Stimulated activated CD8-positive, alpha-beta memory T cell treated with anti-CD3 and anti-CD28 coated beads, Interleukin-12 subunit alpha, Interleukin-12 subunit beta, amount 100 ng/mL, for 24 hours (primary cell): ENCODE measurements at regions not wholly inside any gene's neighbourhood (a gene's known extent, or its start where the extent isn't known, plus 50 kb on each side); places are given as distances from the start of the nearest gene placed in this dataset.
"Not testable (repeated sequence)": the region's sequence is repeated elsewhere in the genome, so short reads cannot be mapped to it uniquely, and the experiment has no call there.

ENCODE experiments used
- DNase-seq: peaks from one replicate; pipeline ENCODE4 v3.0.0-alpha.2; 2020; ENCODE audit errors: extremely low read depth

DNA sequence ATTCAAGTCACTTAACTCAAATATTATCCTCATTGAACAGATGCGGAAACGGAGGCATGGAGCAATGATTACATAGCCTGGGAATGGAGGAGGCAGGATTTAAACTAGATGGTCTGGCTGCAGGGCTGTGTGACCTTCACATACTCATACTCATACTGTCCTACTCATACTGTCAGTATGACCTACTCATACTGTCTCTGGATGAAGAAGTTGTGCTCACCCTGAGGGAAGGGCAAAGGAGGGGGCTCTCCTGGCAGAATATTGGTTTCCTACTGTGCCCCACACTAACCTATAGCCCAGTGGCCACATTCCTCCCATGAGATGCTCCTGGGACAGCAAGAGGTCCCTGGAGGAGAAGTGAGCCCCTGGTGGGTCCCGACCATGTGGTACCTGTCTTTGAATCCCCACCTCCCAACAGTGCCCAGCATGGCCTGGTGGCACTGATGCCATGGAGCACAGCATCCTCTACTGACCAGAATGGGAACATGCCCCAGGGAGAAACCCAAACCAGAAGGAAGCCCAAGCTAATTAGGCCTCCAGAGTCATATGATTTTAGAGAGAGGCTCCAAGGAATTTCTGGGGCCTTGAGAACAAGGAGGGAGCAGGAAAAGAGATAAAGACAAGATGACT, 197.3 kb upstream of the SDK2 start:
- no peak for DNase-seq

- DNase-seq = no peak
Measured at GRCh38 chr17:73847952-73848351, 203.7 kb upstream of the SDK2 start.

GRCh38 chr17:73850426-73850825, 206.2 kb upstream of the SDK2 start:
- no peak for DNase-seq

DNA sequence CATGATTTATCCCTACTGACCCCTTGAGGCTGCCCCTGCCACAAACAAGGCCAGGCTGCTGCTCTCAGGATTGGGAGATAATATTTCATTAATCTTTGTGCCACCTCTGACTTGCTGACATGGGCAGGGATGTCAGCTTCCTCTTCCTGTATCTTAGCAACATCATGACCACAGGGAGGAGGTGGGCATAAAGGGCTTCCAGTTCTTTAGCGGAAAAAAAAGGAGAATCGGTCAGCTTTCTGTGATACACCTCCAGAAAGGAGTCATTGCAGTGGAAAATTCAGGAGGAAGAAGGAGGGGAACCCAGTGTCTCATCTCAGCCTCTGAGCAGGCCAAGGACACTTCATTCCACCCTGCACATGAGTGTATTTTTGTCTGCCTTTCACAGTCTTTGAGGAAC, 206.8 kb upstream of the SDK2 start:
- DNase-seq = no peak

DNA sequence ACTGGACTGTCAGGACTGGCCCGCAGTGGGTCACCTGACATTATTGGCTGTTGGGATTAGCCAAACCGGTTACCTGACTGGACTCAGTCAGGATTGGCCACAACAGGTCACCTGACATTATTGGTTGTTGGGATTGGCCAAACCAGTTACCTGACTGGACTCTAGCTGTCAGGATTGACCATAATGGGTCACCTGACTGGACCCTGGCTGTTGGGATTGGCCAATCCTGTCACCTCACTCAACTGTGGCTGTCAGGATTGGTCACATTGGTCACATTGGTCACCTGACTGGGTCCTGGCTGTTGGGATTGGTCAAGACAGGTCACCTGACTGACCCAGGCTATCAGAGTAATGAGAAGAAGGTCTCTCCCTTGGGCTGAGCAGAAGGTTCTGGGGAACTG, 207.7 kb upstream of the SDK2 start:
- DNase-seq = no peak

DNA sequence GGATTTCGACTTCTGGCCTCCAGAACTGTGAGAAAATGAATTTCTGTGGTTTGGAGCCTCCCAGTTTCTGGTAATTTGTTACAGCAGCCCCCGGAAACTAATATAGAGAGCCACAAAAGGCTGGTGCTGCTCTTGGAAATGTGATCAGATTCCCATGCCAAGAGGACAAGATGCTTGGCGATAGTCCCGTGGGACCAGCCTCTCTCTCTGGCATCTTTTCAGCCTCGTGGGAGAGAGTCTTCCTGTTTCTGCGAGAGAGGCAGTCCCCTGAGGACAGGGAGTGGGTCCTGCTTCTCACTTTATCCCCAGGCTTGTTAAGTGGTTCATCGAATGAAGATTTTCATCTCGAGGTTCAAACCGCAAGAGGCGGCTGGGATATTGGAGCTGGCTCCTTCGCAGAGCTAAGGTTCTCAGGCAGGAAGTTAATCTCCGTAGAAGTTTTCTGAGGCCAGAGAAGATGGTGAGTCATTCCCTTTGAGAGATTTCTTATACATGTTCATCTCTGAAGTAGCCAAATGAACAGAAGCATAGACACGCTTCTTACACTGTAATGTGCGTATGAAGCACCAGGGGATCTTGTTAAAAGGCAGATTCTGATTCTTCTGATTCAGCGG, 211.6 kb upstream of the SDK2 start:
- no peak for DNase-seq

GRCh38 chr17:73856556-73856955, 212.3 kb upstream of the SDK2 start:
- DNase-seq = no peak

- DNase-seq = not testable (repeated sequence)
Measured at GRCh38 chr17:73859439-73860008, 215.3 kb upstream of the SDK2 start.

DNA sequence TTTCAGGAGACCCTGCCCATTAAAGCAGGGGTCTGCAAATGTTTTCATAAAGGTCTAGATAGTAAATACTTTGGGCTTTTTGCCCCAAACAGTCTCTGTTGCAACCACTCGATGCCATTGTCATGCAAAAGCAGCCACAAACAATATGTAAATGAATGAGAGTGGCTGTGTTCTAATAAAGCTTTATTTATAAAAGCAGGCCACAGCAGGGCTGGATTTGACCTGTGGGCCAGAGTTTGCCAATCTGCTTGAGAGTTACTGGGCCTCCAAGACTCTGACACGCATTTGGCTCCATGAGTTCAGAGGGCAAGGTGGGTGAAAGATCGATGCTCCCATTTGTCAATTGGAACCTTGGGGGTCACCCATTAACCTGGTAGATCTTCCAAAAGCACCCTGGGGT, 217.3 kb upstream of the SDK2 start:
- DNase-seq = no peak

- no peak for DNase-seq
Measured at GRCh38 chr17:73863761-73864535, 219.7 kb upstream of the SDK2 start.

- DNase-seq = no peak
Measured at GRCh38 chr17:73865831-73866230, 221.6 kb upstream of the SDK2 start.

GRCh38 chr17:73867056-73867455, 222.8 kb upstream of the SDK2 start:
- no peak for DNase-seq

DNA sequence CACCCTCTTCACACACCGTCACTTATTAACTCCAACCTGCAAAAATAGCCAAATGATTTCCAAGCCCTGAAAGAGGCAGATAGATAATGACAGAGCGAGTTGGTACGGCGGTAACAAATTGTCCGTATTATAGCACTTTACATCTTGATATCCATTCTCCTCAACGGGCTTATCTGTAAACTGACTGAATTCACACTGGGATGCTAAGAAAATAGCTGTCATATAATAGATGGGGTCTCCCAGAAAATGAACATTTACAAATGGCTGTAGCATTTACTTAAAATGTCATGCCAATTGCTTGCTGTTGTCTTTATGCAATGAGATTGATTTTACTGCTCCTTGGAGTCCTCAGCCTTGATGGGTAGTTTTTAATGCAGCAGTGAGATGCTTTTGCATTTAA, 225.8 kb upstream of the SDK2 start:
- DNase-seq = no peak

DNA sequence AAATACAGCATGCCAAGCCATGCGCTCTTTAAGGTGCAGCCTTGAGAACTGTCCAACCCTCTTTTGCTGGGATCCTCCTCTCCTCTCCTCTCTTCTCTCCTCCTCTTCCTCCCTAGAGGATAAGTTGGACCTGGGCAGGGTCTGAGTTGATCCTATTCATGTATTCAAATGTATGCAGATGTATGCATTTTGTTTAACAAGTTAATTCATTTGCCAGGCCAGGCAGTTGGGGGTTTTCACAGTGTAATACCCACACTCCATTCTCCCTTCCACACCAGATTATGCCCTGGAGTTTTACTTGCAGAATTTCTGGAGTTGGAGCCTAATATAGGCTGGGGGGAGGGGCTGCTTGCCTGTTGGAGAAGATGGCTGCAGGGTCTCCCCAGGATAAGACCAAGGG, 226.2 kb upstream of the SDK2 start:
- no peak for DNase-seq

DNA sequence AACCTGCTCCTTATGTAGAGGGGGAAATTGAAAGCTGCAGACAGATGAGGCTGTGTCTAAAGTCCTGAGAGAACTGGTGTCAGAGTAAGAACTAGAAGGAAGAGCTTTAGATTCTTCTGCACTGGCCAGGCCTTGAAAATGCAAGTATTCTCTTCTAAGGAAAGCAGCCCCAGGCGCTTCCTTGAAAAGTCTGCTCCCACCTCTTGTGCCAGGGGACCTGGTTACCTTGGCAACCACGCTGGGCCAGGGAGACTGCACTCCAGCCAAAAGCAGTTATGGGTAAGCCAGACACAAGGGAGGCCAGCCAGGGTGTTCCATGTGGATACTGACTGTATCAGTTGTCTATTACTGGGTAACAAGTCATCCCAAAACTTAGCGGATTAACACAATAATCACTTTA, 228.6 kb upstream of the SDK2 start:
- no peak for DNase-seq

GRCh38 chr17:73874008-73874720, 229.9 kb upstream of the SDK2 start:
- no peak for DNase-seq

- no peak for DNase-seq
Measured at GRCh38 chr17:73875346-73875745, 231.1 kb upstream of the SDK2 start.

DNA sequence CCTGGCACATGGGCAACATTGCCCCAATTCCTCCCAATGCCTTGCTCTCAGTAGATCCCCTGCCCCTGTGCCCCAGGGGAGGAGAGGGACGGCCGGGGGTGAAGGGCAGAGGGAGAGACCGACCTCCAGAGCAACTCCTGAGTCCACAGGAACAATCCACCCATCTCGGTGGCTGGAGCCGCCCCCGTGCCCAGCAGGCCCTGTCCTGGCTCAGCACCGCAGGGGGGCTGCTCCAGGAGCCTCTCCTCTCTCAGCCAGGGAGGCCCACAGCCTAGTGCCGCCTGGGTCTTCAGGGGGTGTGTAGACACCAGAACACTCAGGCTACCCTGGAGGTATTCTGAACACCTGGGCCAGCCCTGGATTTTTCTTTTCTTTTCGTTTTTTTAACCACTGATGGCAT, 233.7 kb upstream of the SDK2 start:
- DNase-seq = no peak

GRCh38 chr17:73878923-73879322, 234.7 kb upstream of the SDK2 start:
- no peak for DNase-seq

- DNase-seq = no peak
Measured at GRCh38 chr17:73879987-73880386, 235.7 kb upstream of the SDK2 start.

DNA sequence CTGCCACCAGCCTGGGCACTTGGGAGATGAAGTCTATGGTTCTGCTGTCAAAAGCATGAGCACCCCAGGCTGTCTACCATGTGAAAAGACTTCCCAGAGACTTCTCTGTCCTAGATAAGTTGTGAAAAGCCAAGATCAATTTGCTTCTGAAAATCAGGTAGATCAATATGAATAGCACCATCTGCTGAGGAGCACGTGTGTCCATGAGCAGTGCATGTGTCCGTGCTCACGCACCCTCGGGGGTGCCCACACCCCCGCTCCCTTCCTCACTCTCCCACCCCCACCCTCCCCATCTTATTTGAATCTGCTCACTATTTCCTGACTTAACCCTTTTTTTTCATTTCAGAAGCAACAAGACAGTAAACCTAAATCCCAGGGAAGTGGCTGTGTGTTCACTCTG, 238.3 kb upstream of the SDK2 start:
- no peak for DNase-seq

- DNase-seq = no peak
Measured at GRCh38 chr17:73883175-73883574, 238.9 kb upstream of the SDK2 start.
